ENCODE measurements at regions not wholly inside any gene's neighbourhood (a gene's known extent, or its start where the extent isn't known, plus 50 kb on each side); places are given as distances from the start of the nearest gene placed in this dataset.
A peak's percentile ranks its signal among the peaks of the same experiment; 100 is the strongest.

- Histone ChIP-seq H3F3A (ENCODE audit: control insufficient read depth, insufficient read depth) (no peaks in the 10 kb centered on the region), H3K36me3 (ENCODE audit: control insufficient read depth, low read length) (no peaks in the 10 kb centered on the region), H3K79me2 (ENCODE audit: control insufficient read depth, low read length) (no peaks in the 10 kb centered on the region), H3K27ac (ENCODE audit: low read depth, low read length) (no peak overlapping the region), H3K9me2 (replicated peaks; ENCODE audit: control insufficient read depth, low read length) (no peaks in the 10 kb centered on the region), H3K4me3 (ENCODE audit: low read length) (no peak overlapping the region), H3K9me3 (ENCODE audit: control insufficient read depth, insufficient read depth, low read length) (no peaks in the 10 kb centered on the region), H4K20me1 (ENCODE audit: control insufficient read depth, insufficient read depth, low read depth, low read length) (no peaks in the 10 kb centered on the region), H3K27me3 (ENCODE audit: control insufficient read depth, low read length) (no peaks in the 10 kb centered on the region), H3K4me2 (ENCODE audit: low read length) (no peak overlapping the region), H3K4me1 (ENCODE audit: control insufficient read depth, low read length) (no peaks in the 10 kb centered on the region)
- TF ChIP-seq EZH2phosphoT487 (IDR thresholded peaks at IDR 0.05; ENCODE audit: borderline replicate concordance, low read length) (no peak), CTCF (IDR thresholded peaks at IDR 0.05; ENCODE audit: low read depth, low read length, poor library complexity, severe bottlenecking) (no peak)
Observed at GRCh38 chr5:6302075-6302474, 76.3 kb downstream of the MED10 start.

GRCh38 chr5:6296524-6296923 lies 81.8 kb downstream of the MED10 start:
- H3F3A ChIP-seq (ENCODE audit: control insufficient read depth, insufficient read depth): no peaks in the 10 kb centered on the region
- no peak overlapping the region for H3K4me3 ChIP-seq (ENCODE audit: low read length)
- H3K79me2 ChIP-seq (ENCODE audit: control insufficient read depth, low read length): no peaks in the 10 kb centered on the region
- no peak for TF ChIP-seq EZH2phosphoT487 (IDR thresholded peaks at IDR 0.05; ENCODE audit: borderline replicate concordance, low read length)
- no peak for TF ChIP-seq CTCF (IDR thresholded peaks at IDR 0.05; ENCODE audit: low read depth, low read length, poor library complexity, severe bottlenecking)
- no peaks in the 10 kb centered on the region for H3K9me3 ChIP-seq (ENCODE audit: control insufficient read depth, insufficient read depth, low read length)
- no peak overlapping the region for H3K4me2 ChIP-seq (ENCODE audit: low read length)
- no peaks in the 10 kb centered on the region for H3K27me3 ChIP-seq (ENCODE audit: control insufficient read depth, low read length)
- no peaks in the 10 kb centered on the region for H3K4me1 ChIP-seq (ENCODE audit: control insufficient read depth, low read length)
- H4K20me1 ChIP-seq (ENCODE audit: control insufficient read depth, insufficient read depth, low read depth, low read length): no peaks in the 10 kb centered on the region
- no peaks in the 10 kb centered on the region for H3K36me3 ChIP-seq (ENCODE audit: control insufficient read depth, low read length)
- no peak overlapping the region for H3K27ac ChIP-seq (ENCODE audit: low read depth, low read length)
- no peaks in the 10 kb centered on the region for H3K9me2 ChIP-seq (replicated peaks; ENCODE audit: control insufficient read depth, low read length)

GRCh38 chr5:6291961-6292360 lies 86.4 kb downstream of the MED10 start:
- H3F3A ChIP-seq (ENCODE audit: control insufficient read depth, insufficient read depth): no peaks in the 10 kb centered on the region
- TF ChIP-seq EZH2phosphoT487 (IDR thresholded peaks at IDR 0.05; ENCODE audit: borderline replicate concordance, low read length): no peak
- TF ChIP-seq CTCF (IDR thresholded peaks at IDR 0.05; ENCODE audit: low read depth, low read length, poor library complexity, severe bottlenecking): peak; percentile 23

GRCh38 chr5:6289239-6289638 lies 89.1 kb downstream of the MED10 start:
- Histone ChIP-seq H3K9me3 (ENCODE audit: control insufficient read depth, insufficient read depth, low read length) (no peaks in the 10 kb centered on the region; the same call in 1 of the 2 replicates), H3K36me3 (ENCODE audit: control insufficient read depth, low read length) (no peaks in the 10 kb centered on the region), H4K20me1 (ENCODE audit: control insufficient read depth, insufficient read depth, low read depth, low read length) (no peaks in the 10 kb centered on the region), H3K27ac (ENCODE audit: low read depth, low read length) (no peak overlapping the region), H3K4me1 (ENCODE audit: control insufficient read depth, low read length) (no peaks in the 10 kb centered on the region), H3K79me2 (ENCODE audit: control insufficient read depth, low read length) (no peaks in the 10 kb centered on the region), H3F3A (ENCODE audit: control insufficient read depth, insufficient read depth) (no peaks in the 10 kb centered on the region), H3K4me2 (ENCODE audit: low read length) (no peak overlapping the region), H3K9me2 (replicated peaks; ENCODE audit: control insufficient read depth, low read length) (no peaks in the 10 kb centered on the region), H3K4me3 (ENCODE audit: low read length) (no peak overlapping the region), H3K27me3 (ENCODE audit: control insufficient read depth, low read length) (no peaks in the 10 kb centered on the region)
- TF ChIP-seq EZH2phosphoT487 (IDR thresholded peaks at IDR 0.05; ENCODE audit: borderline replicate concordance, low read length) (no peak), CTCF (IDR thresholded peaks at IDR 0.05; ENCODE audit: low read depth, low read length, poor library complexity, severe bottlenecking) (no peak)

More at GRCh38 chr5:6291961-6292360, 86.4 kb downstream of the MED10 start:
- H3K4me1 ChIP-seq (ENCODE audit: control insufficient read depth, low read length): no peaks in the 10 kb centered on the region
- H3K36me3 ChIP-seq (ENCODE audit: control insufficient read depth, low read length): no peaks in the 10 kb centered on the region
- no peaks in the 10 kb centered on the region for H3K9me2 ChIP-seq (replicated peaks; ENCODE audit: control insufficient read depth, low read length)
- H3K79me2 ChIP-seq (ENCODE audit: control insufficient read depth, low read length): no peaks in the 10 kb centered on the region
- H3K9me3 ChIP-seq (ENCODE audit: control insufficient read depth, insufficient read depth, low read length): no peaks in the 10 kb centered on the region
- H3K4me3 ChIP-seq (ENCODE audit: low read length): no peak overlapping the region
- no peak overlapping the region for H3K27ac ChIP-seq (ENCODE audit: low read depth, low read length)
- no peaks in the 10 kb centered on the region for H4K20me1 ChIP-seq (ENCODE audit: control insufficient read depth, insufficient read depth, low read depth, low read length)
- no peak overlapping the region for H3K4me2 ChIP-seq (ENCODE audit: low read length)
- H3K27me3 ChIP-seq (ENCODE audit: control insufficient read depth, low read length): no peaks in the 10 kb centered on the region

All from DOHH2 (cell line).